GM13976 (cell line): ENCODE measurements at regions not wholly inside any gene's neighbourhood (a gene's known extent, or its start where the extent isn't known, plus 50 kb on each side); places are given as distances from the start of the nearest gene placed in this dataset.

Experiments used
- DNase-seq: peaks from one replicate; pipeline ENCODE4 v3.0.0; 2012; ENCODE audit warnings: low spot score
- in situ Hi-C: fragments of 300-500 bp; cut with MboI; formaldehyde crosslinking; loops from one replicate; pipeline ENCODE4 v1.12.0; 2022; ENCODE audit warnings: low sequenced_read_pairs, mixed read lengths, inconsistent platforms; ENCODE audit not compliant: unreplicated experiment
- TF ChIP-seq, protein P1 (sequence below): IDR thresholded peaks from 2 replicates; pipeline ENCODE4 v1.5.1; 2012; ENCODE audit warnings: borderline replicate concordance, mild to moderate bottlenecking; ENCODE audit not compliant: insufficient read depth; ENCODE audit errors: extremely low read depth, missing control alignments, control extremely low read depth

DNA sequence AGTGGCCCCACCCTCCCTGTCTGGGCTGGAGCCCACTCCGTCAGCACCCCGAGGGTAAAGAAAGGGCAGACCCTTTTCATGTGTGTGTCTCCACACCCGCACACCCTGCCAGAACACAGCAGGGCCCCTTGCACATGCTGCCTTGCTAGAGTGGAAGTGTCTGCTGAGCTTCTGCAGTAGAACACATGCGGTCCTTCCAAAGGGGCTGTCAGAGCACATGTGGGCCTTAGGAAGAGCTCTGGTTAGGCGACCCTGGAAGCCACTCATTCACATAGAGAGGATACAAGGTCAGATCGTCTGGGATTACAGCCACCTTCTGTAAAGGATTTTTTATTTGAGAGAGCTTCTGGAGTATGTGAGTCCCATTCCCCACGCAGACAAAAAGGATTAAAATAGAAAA, 613.2 kb upstream of the RAB6C start:
- TF ChIP-seq, protein P1, sequence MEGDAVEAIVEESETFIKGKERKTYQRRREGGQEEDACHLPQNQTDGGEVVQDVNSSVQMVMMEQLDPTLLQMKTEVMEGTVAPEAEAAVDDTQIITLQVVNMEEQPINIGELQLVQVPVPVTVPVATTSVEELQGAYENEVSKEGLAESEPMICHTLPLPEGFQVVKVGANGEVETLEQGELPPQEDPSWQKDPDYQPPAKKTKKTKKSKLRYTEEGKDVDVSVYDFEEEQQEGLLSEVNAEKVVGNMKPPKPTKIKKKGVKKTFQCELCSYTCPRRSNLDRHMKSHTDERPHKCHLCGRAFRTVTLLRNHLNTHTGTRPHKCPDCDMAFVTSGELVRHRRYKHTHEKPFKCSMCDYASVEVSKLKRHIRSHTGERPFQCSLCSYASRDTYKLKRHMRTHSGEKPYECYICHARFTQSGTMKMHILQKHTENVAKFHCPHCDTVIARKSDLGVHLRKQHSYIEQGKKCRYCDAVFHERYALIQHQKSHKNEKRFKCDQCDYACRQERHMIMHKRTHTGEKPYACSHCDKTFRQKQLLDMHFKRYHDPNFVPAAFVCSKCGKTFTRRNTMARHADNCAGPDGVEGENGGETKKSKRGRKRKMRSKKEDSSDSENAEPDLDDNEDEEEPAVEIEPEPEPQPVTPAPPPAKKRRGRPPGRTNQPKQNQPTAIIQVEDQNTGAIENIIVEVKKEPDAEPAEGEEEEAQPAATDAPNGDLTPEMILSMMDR, result no peak
- no peak for DNase-seq
- in situ Hi-C loops, result no loop called here

DNA sequence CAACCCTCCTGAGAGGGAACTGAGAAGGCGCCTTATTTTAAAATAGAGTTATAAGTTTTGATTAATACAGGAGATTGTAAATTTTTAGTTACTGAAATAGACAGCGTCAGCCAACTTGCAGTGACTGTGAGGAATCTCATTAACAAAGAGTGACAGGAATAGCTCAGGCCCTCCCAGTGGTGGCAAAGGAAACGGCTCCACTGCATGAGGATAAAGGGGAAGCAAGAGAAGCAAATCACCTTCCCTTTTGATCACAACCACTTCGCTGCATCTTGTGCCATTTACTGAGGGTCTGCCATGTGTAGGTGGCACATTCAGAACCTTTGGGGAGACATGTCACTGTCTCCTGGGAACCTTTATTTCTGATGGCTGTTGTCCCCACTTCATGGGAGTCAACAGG, 612.4 kb upstream of the RAB6C start:
- in situ Hi-C loops, result no loop called here
- no peak for DNase-seq
- TF ChIP-seq, protein P1, result no peak

DNA sequence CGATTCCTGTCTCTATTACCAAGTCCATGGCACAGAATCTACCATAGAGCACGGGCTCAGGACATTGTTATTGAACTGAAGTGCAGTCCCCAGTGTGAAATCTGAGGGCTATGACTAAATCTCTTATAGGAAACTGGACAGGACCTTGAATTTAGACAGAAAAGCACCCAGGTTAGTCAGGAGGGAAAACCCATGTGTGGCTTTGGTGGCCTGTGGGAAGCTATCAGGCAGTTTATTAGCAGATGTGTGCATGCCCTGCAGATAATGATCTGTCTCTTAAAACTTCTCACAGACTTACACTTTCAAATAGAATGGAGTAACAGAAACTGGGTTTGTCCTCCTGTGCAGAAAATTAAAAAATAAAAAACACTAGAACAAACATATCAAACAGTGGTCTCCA, 610.0 kb upstream of the RAB6C start:
- in situ Hi-C loops, result no loop called here
- TF ChIP-seq, protein P1, result no peak
- peak; percentile 56 for DNase-seq

DNA sequence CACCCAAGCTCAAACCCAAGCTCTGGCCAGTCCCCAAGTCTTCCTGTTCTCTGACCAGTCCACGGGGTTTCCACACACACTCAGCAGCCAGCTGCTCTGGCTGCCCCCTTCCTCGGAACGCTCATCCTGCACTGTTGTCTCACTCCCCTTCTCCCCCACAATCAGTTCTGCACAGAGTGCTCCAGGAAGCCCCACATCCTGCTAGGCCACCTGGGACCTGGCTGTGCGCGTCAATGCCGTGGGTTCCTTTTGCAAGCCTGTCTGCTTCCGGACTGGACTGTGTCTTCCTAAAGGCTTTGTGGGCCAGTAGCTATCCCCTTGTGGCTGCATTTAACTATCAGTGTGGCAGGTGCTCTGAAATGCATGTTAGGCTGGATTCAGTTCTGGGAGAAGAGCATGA, 605.0 kb upstream of the RAB6C start:
- DNase-seq, result no peak
- TF ChIP-seq, protein P1, result no peak
- in situ Hi-C loops, result no loop called here

DNA sequence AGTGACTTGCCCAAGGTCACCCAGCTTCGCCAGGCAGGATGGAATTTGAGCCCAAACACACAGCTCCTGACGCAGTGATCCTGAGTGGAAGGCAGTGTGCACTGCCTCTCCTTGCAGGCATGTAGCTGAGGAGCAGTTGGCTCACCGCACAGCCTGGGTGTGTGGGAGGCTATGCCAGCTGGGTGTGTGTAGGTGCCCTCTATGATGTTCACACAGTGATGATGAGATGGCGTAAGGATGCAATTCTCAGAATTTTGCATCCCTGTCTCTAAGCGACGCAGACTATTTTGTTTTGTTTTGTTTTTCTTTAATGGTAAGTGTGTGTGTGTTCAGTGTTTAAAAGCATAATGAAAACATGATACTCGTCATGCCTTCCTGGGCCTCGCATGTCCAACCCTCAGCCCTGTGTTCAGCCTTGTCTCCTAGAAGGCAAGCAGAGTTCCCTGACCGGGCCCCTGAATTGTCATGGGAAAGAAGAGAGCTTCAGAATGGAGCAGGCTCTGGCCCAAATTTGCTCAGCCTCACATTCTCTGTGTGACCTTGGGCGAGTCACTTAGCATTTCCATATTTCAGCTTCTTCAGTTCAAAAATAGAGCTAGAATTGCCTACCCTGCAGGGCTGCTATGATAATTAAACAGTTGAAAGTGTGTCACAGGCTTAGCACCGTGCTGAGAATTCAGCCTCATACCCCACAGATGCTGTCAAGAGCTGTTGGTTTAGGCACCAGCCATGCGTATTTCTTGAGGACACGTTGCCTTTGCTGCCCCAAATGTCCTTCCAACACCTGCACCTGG, 603.6 kb upstream of the RAB6C start:
- TF ChIP-seq, protein P1, result no peak
- in situ Hi-C loops, result no loop called here
- no peak for DNase-seq

DNA sequence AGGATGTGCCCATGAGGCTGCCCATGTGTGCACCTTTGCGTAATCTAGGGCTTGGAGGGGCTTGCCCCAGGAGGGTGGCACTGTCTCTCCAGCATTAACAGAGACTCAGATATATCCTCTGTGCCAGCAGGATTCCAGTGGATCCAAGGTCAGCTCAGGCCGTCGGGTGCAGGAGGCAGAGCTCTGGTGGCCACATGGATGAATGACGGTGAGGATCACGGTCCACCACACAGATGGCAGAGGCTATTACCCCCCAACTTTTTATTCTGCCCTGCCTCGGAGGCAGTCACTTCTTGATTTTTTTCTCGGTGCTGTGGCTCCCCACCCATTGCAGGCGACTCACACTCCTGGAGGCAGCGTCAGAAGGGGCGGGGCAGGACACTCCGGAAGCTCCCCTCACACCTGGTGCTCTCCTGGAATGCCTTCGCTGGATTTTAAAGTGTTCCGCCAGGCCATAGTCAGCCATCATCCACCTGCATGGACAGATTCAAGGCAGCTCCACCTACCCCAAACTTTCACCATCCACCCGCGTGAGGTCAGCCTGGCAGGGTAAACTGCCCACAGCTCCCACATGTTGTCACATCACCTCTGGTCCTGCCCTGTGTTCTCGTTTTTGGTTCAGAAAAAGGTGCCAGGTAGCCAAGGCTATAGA, 602.9 kb upstream of the RAB6C start:
- TF ChIP-seq, protein P1, result no peak
- in situ Hi-C loops, result no loop called here
- DNase-seq, result no peak

DNA sequence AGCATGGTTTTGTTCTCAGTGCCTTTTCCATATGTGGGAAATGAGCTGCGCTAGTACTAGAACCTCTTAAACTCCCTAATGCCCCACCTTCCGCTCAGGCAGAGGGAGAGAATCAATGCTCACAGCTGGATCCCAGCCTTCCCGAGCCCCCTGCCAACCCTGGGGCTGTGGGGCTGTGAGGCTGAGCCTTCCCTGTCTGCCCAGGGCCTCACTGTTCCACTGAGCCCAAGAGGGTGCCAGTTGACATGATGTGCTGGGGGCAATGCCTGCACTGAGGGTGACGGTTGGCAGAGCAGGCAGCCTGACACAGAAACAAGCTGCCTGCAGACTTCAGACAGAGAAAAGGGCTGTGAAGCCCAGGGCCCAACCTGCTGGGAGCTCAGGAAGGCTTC, 602.4 kb upstream of the RAB6C start:
- TF ChIP-seq, protein P1, result no peak
- no peak for DNase-seq
- in situ Hi-C loops, result no loop called here
